GM19372 (cell line): ENCODE measurements at regions not wholly inside any gene's neighbourhood (a gene's known extent, or its start where the extent isn't known, plus 50 kb on each side); places are given as distances from the start of the nearest gene placed in this dataset.
"Not testable (repeated sequence)": the region's sequence is repeated elsewhere in the genome, so short reads cannot be mapped to it uniquely, and the experiment has no call there.

Experiments
- ATAC-seq: cut with Tn5 transposase; IDR thresholded peaks from one replicate; pipeline ENCODE4 v1.9.1; 2021; ENCODE audit warnings: mild to moderate bottlenecking, low read depth, moderate library complexity; ENCODE audit not compliant: unreplicated experiment

GRCh38 chr14:105962532-105962931 is 436.1 kb downstream of the TMEM121 start:
- no peak for ATAC-seq

- no peak for ATAC-seq
These were observed 441.9 kb downstream of the TMEM121 start for GRCh38 chr14:105968291-105968690.

GRCh38 chr14:105969026-105969425 is 442.6 kb downstream of the TMEM121 start:
- ATAC-seq = not testable (repeated sequence)

GRCh38 chr14:105970821-105971220 is 444.4 kb downstream of the TMEM121 start:
- not testable (repeated sequence) for ATAC-seq

- ATAC-seq = no peak
These were observed 445.5 kb downstream of the TMEM121 start for GRCh38 chr14:105971593-105972500.

- ATAC-seq = no peak
These were observed 448.5 kb downstream of the TMEM121 start for GRCh38 chr14:105974902-105975301.

- no peak for ATAC-seq
These were observed 452.4 kb downstream of the TMEM121 start for GRCh38 chr14:105978618-105979295.

- ATAC-seq = no peak
These were observed 453.1 kb downstream of the TMEM121 start for GRCh38 chr14:105979446-105979845.

GRCh38 chr14:105980224-105980623 is 453.8 kb downstream of the TMEM121 start:
- ATAC-seq = no peak

GRCh38 chr14:105981517-105982302 is 455.3 kb downstream of the TMEM121 start:
- not testable (repeated sequence) for ATAC-seq

GRCh38 chr14:105982664-105983063 is 456.3 kb downstream of the TMEM121 start:
- no peak for ATAC-seq

- ATAC-seq = no peak
These were observed 460.5 kb downstream of the TMEM121 start for GRCh38 chr14:105986894-105987284.

GRCh38 chr14:105987563-105987962 is 461.2 kb downstream of the TMEM121 start:
- no peak for ATAC-seq

- ATAC-seq = no peak
These were observed 463.4 kb downstream of the TMEM121 start for GRCh38 chr14:105989566-105990302.

GRCh38 chr14:105991677-105992076 is 465.3 kb downstream of the TMEM121 start:
- not testable (repeated sequence) for ATAC-seq

- ATAC-seq = no peak
These were observed 467.4 kb downstream of the TMEM121 start for GRCh38 chr14:105993814-105994213.

- not testable (repeated sequence) for ATAC-seq
These were observed 468.8 kb downstream of the TMEM121 start for GRCh38 chr14:105995011-105995710.

- ATAC-seq = not testable (repeated sequence)
These were observed 472.2 kb downstream of the TMEM121 start for GRCh38 chr14:105998597-105998996.

- ATAC-seq = peak; percentile 92
These were observed 473.1 kb downstream of the TMEM121 start for GRCh38 chr14:105999361-106000028.
